ENCODE measurements at regions not wholly inside any gene's neighbourhood (a gene's known extent, or its start where the extent isn't known, plus 50 kb on each side); places are given as distances from the start of the nearest gene placed in this dataset.

DNA sequence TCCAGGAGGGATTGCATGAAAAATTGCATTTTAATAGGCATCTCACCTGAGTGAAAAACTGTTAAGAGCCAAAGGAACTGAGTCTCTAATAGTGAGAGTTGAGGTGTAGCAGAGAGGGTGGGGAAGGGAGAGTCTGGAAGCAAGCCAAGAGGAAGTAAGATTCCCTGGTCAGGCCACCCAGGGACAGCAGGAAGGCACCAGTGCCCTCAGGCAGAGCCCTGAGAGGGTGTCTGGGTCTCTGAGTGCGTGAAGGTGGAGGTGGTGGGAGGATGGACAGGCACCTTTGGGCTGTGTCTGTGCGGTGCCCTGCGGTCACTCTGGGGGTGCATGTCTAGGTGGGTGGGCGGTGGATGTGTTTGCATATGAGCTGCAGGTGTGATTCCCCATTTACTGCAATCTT is 300.4 kb upstream of the ROPN1 start:
- DNase-seq (ENCODE audit: low spot score) = peak; percentile 16
- H3K27me3 ChIP-seq (ENCODE audit: control insufficient read depth in 4 of 4, insufficient read depth in 4 of 4, low read length in 3 of 4) = no peaks in the 10 kb centered on the region
- H3K36me3 ChIP-seq (ENCODE audit: control insufficient read depth in 4 of 4, insufficient read depth in 3 of 4, low read depth in 1 of 4, low read length in 3 of 4) = no peaks in the 10 kb centered on the region
- WGBS = 75% methylated on average over 4 of the region's 4 CpGs
- H3K27ac ChIP-seq (ENCODE audit: low read depth in 1 of 2, low read length in 2 of 2) = no peak overlapping the region
- H3K9me3 ChIP-seq (ENCODE audit: control insufficient read depth in 4 of 4, low read length in 3 of 4) = peaks cover 0 to 6% (median 0%) of the 10 kb centered on the region in 4 donors
- no peaks in the 10 kb centered on the region for H3K4me1 ChIP-seq (ENCODE audit: control insufficient read depth in 4 of 4, insufficient read depth in 4 of 4, low read length in 3 of 4)
- no peak for TF ChIP-seq JUND (IDR thresholded peaks at IDR 0.05)
- no peak for TF ChIP-seq FOXA2 (IDR thresholded peaks at IDR 0.05)
- TF ChIP-seq, protein P1, sequence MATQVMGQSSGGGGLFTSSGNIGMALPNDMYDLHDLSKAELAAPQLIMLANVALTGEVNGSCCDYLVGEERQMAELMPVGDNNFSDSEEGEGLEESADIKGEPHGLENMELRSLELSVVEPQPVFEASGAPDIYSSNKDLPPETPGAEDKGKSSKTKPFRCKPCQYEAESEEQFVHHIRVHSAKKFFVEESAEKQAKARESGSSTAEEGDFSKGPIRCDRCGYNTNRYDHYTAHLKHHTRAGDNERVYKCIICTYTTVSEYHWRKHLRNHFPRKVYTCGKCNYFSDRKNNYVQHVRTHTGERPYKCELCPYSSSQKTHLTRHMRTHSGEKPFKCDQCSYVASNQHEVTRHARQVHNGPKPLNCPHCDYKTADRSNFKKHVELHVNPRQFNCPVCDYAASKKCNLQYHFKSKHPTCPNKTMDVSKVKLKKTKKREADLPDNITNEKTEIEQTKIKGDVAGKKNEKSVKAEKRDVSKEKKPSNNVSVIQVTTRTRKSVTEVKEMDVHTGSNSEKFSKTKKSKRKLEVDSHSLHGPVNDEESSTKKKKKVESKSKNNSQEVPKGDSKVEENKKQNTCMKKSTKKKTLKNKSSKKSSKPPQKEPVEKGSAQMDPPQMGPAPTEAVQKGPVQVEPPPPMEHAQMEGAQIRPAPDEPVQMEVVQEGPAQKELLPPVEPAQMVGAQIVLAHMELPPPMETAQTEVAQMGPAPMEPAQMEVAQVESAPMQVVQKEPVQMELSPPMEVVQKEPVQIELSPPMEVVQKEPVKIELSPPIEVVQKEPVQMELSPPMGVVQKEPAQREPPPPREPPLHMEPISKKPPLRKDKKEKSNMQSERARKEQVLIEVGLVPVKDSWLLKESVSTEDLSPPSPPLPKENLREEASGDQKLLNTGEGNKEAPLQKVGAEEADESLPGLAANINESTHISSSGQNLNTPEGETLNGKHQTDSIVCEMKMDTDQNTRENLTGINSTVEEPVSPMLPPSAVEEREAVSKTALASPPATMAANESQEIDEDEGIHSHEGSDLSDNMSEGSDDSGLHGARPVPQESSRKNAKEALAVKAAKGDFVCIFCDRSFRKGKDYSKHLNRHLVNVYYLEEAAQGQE (IDR thresholded peaks at IDR 0.05) = no peak
- no peak for TF ChIP-seq SP1 (IDR thresholded peaks at IDR 0.05)
- no peak for TF ChIP-seq HNF4G (IDR thresholded peaks at IDR 0.05)
- TF ChIP-seq, protein P2, sequence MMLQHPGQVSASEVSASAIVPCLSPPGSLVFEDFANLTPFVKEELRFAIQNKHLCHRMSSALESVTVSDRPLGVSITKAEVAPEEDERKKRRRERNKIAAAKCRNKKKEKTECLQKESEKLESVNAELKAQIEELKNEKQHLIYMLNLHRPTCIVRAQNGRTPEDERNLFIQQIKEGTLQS (IDR thresholded peaks at IDR 0.05) = no peak
- no peak for TF ChIP-seq NR2F2 (IDR thresholded peaks at IDR 0.05)
- no peak for TF ChIP-seq RAD21 (IDR thresholded peaks at IDR 0.05)
- TF ChIP-seq, protein P3, sequence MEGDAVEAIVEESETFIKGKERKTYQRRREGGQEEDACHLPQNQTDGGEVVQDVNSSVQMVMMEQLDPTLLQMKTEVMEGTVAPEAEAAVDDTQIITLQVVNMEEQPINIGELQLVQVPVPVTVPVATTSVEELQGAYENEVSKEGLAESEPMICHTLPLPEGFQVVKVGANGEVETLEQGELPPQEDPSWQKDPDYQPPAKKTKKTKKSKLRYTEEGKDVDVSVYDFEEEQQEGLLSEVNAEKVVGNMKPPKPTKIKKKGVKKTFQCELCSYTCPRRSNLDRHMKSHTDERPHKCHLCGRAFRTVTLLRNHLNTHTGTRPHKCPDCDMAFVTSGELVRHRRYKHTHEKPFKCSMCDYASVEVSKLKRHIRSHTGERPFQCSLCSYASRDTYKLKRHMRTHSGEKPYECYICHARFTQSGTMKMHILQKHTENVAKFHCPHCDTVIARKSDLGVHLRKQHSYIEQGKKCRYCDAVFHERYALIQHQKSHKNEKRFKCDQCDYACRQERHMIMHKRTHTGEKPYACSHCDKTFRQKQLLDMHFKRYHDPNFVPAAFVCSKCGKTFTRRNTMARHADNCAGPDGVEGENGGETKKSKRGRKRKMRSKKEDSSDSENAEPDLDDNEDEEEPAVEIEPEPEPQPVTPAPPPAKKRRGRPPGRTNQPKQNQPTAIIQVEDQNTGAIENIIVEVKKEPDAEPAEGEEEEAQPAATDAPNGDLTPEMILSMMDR (IDR thresholded peaks at IDR 0.05; ENCODE audit: low read depth, low read length, missing input control) = no peak
- no peak for TF ChIP-seq EGR1 (IDR thresholded peaks at IDR 0.05; ENCODE audit: low read depth in 2 of 2)
- no peak for TF ChIP-seq TAF1 (conservative IDR thresholded peaks at IDR 0.05)
- TF ChIP-seq FOXA1 (IDR thresholded peaks at IDR 0.05) = no peak
- TF ChIP-seq, protein P4, sequence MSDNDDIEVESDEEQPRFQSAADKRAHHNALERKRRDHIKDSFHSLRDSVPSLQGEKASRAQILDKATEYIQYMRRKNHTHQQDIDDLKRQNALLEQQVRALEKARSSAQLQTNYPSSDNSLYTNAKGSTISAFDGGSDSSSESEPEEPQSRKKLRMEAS (IDR thresholded peaks at IDR 0.05) = no peak
- no peak overlapping the region for H3K9ac ChIP-seq (ENCODE audit: low read depth in 1 of 2, low read length in 2 of 2)
- no peak overlapping the region for H3K4me3 ChIP-seq (ENCODE audit: low read depth in 1 of 3, low read length in 3 of 3)

DNA sequence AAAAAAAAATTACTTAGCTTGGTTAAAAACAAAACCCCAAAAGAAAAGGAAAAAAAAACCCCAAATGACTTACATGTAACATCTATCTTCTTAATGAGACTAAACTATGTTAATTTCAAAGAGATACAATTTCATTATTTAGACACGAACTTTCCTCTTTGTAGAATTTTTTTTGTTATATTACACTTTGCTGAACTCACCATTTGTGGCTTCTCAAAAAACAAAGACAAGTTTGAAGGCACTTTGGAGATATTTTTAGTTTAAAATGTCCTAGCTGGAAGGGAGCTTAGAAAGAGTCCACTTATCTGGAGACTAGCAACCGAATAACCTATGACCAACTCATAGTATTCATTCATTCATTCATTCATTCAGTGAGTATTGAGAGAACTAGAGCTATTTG is 301.7 kb upstream of the ROPN1 start:
- H3K27me3 ChIP-seq (ENCODE audit: control insufficient read depth in 4 of 4, insufficient read depth in 4 of 4, low read length in 3 of 4) = peaks cover 0 to 2% (median 0%) of the 10 kb centered on the region in 4 donors
- H3K27ac ChIP-seq (ENCODE audit: low read depth in 1 of 2, low read length in 2 of 2) = no peak overlapping the region
- no peak overlapping the region for H3K9ac ChIP-seq (ENCODE audit: low read depth in 1 of 2, low read length in 2 of 2)
- no peak for DNase-seq (ENCODE audit: low spot score)
- H3K9me3 ChIP-seq (ENCODE audit: control insufficient read depth in 4 of 4, low read length in 3 of 4) = peaks cover 0 to 5% (median 0%) of the 10 kb centered on the region in 4 donors
- H3K36me3 ChIP-seq (ENCODE audit: control insufficient read depth in 4 of 4, insufficient read depth in 3 of 4, low read depth in 1 of 4, low read length in 3 of 4) = no peaks in the 10 kb centered on the region
- 74% methylated on average over 2 of the region's 2 CpGs for WGBS
- H3K4me1 ChIP-seq (ENCODE audit: control insufficient read depth in 4 of 4, insufficient read depth in 4 of 4, low read length in 3 of 4) = no peaks in the 10 kb centered on the region
- no peak overlapping the region for H3K4me3 ChIP-seq (ENCODE audit: low read depth in 1 of 3, low read length in 3 of 3)
- TF ChIP-seq SP1 (IDR thresholded peaks at IDR 0.05) (no peak), HNF4A (conservative IDR thresholded peaks at IDR 0.05) (no peak), RAD21 (IDR thresholded peaks at IDR 0.05) (no peak), HNF4G (IDR thresholded peaks at IDR 0.05) (no peak), NR2F2 (IDR thresholded peaks at IDR 0.05) (no peak), YY1 (IDR thresholded peaks at IDR 0.05) (no peak), TAF1 (conservative IDR thresholded peaks at IDR 0.05) (no peak), FOXA2 (IDR thresholded peaks at IDR 0.05) (no peak), RXRA (IDR thresholded peaks at IDR 0.05) (no peak), FOXA1 (IDR thresholded peaks at IDR 0.05) (no peak)
- TF ChIP-seq, protein P2 (IDR thresholded peaks at IDR 0.05) = no peak
- TF ChIP-seq, protein P5, sequence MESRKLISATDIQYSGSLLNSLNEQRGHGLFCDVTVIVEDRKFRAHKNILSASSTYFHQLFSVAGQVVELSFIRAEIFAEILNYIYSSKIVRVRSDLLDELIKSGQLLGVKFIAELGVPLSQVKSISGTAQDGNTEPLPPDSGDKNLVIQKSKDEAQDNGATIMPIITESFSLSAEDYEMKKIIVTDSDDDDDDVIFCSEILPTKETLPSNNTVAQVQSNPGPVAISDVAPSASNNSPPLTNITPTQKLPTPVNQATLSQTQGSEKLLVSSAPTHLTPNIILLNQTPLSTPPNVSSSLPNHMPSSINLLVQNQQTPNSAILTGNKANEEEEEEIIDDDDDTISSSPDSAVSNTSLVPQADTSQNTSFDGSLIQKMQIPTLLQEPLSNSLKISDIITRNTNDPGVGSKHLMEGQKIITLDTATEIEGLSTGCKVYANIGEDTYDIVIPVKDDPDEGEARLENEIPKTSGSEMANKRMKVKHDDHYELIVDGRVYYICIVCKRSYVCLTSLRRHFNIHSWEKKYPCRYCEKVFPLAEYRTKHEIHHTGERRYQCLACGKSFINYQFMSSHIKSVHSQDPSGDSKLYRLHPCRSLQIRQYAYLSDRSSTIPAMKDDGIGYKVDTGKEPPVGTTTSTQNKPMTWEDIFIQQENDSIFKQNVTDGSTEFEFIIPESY (IDR thresholded peaks at IDR 0.05) = no peak
- TF ChIP-seq, protein P3 (IDR thresholded peaks at IDR 0.05; ENCODE audit: low read depth, low read length, missing input control) = no peak
- TF ChIP-seq, protein P4 (IDR thresholded peaks at IDR 0.05) = no peak
- TF ChIP-seq, protein P1 (IDR thresholded peaks at IDR 0.05) = no peak

All from liver (tissue), 8 donors.